HG03135 (cell line): ENCODE measurements at regions not wholly inside any gene's neighbourhood (a gene's known extent, or its start where the extent isn't known, plus 50 kb on each side); places are given as distances from the start of the nearest gene placed in this dataset.

ENCODE experiments used
- ATAC-seq: cut with Tn5 transposase; IDR thresholded peaks from one replicate; pipeline ENCODE4 v1.9.1; 2021; ENCODE audit warnings: mild to moderate bottlenecking, moderate library complexity; ENCODE audit not compliant: unreplicated experiment

- ATAC-seq = no peak
These were observed 294.6 kb downstream of the PCNX1 start for GRCh38 chr14:71201840-71202239.

DNA sequence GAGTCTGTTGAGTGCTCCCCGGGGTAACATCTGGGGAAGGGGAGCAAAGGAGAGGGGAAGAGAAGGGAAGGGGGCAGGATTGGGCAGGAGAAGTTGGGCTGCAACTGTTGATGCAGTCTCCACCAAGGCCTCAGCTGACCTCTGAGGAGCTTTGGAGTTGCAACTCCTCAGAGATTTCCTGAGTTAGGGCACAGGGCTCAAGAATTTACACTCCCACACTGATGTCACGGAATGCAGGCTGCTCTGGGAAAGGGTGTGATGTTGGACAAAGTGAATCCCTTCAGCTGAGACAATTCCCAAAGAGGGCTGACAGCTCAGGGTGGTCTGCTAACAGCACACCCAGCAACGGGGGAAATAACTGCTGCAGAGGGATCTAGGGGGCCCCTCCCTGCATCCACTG is 295.6 kb downstream of the PCNX1 start:
- ATAC-seq = no peak

GRCh38 chr14:71203306-71203705 is 296.0 kb downstream of the PCNX1 start:
- no peak for ATAC-seq

DNA sequence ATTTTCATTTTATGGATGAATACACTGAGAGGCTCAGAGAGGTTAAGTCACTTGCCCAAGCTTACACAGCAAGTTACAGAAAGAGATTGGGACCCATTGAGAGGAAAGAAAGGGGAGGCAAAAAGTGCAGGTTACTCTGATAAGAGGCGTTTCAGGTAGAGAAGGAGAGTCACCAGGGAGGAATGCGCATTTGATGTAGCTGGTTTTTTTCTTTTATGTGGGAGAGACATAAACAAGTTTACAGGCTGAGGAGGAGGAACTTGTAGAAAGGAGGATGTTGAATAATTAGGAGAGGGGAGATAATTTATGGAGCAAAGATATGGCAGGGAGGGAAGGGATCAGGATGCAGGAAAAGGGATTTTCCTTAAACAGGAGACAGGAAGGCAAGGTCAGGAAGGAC is 297.0 kb downstream of the PCNX1 start:
- ATAC-seq = no peak

DNA sequence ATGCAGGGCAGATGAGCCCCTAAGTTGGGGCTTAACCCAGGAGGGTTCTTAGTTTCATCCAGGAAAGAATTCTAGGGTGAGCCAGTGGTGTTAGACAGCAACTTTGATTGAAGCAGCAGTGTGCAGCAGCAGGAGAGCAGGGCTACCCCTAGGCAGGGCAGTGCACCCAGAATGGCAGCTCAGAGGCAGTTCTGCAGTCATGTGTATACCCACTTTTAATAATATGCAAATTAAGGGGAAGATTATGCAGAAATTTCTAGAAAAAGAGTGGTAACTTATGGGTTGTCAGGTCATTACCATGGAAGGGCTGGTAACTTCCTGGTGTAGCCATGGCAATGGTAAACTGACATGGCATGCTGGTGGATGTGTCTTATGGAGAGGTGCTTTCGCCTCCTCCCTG is 297.5 kb downstream of the PCNX1 start:
- no peak for ATAC-seq

DNA sequence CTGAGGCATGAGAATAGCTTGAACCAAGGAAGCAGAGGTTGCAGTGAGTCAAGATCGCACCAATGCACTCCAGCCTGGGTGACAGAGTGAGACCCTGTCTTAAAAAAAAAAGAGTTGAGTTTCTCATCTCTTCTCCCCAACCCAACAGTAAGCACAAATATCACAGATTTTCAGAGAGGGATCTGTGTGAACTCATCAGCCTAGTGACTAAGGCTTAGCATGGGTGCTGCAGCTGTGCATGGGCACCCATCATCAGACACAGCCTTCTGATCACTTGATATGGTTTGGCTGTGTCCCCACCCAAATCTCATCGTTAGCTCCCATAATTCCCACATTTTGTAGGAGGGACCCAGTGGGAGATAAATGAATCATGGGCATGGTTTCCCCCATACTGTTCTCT is 298.9 kb downstream of the PCNX1 start:
- ATAC-seq = no peak

DNA sequence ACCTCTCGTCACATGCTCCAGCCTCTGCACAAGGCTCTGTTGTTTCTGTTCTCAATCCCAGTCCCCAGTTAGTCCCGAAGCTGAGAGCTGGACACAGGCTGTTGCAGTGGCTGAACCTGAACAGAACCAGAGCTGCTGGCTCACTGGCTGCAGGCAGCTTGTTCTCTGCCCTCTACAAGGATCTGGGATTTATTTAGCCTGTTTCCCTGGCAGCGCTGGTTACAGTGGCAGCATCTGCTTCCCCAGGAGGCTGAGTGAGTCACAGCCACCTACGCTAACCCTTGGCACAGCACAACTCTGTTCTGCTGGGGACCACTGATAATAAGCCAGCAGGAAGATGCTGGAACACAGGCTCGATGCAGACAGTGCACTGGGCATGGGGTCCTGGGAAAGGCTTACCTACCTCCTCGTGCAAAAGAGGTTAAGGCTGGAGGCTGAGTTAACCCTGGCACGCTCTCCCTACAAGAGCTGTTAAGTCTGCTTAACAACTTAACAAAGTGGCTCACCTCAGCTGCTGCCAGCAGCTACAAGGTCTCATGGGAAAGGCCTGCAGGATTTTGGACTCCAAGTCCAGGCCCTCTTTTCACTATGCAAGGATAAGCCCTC is 299.6 kb downstream of the PCNX1 start:
- no peak for ATAC-seq

DNA sequence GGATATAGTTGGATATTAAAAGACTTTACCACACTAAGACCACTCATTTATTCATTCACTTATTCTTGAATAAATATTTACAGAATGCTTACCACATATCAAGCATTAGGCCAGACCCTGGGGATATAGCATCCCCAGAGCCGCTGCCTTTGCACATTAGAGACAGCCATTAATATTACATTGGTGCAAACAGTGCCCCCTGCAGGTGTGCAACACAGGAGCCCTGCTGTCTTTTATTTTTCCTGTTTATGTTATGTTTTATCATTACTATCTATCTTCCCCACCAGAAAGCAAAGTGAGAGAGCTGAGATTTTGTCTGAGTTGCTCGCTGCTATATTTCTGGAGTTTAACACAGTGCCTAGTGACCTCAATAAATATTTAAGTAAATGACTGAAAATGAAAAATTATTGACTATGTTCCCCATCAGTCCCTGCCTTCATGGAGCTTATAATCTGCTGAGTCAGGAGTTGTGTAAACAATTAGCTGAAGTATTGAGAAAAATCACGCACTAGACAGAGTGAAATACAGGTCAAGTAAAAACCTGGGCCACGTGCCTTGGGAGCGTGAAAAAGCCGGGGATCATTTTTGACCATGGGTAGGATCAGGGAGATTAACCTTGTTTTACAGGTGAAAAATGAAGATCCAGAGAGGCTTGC is 301.6 kb downstream of the PCNX1 start:
- ATAC-seq = no peak

- ATAC-seq = no peak
These were observed 302.6 kb downstream of the PCNX1 start for GRCh38 chr14:71209888-71210287.

GRCh38 chr14:71212093-71212492 is 304.8 kb downstream of the PCNX1 start:
- ATAC-seq = no peak

DNA sequence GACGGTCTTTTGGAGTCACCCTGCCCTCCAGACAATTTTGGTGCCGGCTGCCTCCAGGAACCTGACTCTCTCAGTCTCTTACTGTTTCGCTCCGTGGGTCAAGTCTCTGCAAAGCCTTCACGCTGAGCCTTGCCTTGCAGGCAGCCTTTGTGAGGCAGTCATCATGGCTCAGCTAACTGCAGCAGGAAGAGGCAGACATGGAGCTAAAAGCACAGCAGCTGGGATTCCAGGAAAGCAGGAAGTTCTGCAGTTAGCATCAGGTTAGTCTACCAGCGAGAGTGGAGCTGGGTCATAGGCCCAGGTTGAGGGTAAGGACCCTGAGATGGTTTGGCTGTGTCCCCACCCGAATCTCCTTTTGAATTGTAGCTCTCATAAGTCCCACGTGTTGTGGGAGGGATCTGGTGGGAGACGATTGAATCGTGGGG is 305.4 kb downstream of the PCNX1 start:
- ATAC-seq = no peak

DNA sequence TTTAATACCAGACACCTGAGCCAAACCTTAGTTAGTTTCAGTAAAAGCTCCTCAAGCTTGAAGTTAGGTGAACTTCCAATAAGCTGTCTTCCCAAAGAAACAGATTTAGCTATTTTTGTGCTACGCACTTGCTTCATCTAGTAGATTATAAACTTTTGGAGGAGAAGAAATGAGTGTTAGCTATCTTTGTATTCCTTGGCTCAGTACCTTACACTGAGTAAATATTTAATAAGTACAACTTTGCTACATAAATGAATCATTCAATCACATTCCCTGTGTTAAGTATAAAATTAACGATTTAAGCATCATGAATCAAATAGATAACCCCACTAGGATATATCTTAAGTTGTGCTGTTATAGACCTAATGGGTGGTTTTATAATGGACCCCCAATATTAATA is 307.0 kb downstream of the PCNX1 start:
- no peak for ATAC-seq

DNA sequence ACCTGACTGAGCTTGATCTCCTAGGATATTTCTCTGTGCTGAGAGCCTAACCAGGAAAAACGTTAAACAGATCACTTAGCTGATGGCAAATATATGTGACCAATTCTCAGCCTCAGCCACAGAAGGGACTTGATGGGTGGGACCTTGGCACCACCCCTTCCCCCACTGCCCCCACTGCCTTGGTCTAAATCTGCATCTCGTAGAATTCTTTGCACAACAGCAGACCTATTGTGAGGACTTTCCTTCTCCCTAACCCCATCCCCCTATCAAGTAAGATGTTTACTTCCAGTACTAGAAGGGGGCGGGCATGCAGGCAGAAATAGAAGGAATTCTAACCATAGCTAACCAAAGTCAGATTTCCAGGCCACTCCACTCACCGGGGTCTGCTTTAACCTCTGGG is 313.2 kb downstream of the PCNX1 start:
- ATAC-seq = no peak

GRCh38 chr14:71221119-71221518 is 313.9 kb downstream of the PCNX1 start:
- ATAC-seq = no peak

- no peak for ATAC-seq
These were observed 317.9 kb downstream of the PCNX1 start for GRCh38 chr14:71225113-71225512.

GRCh38 chr14:71228711-71229110 is 321.5 kb downstream of the PCNX1 start:
- no peak for ATAC-seq

GRCh38 chr14:71229875-71230274 is 322.6 kb downstream of the PCNX1 start:
- ATAC-seq = no peak

- ATAC-seq = no peak
These were observed 323.6 kb downstream of the PCNX1 start for GRCh38 chr14:71230897-71231296.

DNA sequence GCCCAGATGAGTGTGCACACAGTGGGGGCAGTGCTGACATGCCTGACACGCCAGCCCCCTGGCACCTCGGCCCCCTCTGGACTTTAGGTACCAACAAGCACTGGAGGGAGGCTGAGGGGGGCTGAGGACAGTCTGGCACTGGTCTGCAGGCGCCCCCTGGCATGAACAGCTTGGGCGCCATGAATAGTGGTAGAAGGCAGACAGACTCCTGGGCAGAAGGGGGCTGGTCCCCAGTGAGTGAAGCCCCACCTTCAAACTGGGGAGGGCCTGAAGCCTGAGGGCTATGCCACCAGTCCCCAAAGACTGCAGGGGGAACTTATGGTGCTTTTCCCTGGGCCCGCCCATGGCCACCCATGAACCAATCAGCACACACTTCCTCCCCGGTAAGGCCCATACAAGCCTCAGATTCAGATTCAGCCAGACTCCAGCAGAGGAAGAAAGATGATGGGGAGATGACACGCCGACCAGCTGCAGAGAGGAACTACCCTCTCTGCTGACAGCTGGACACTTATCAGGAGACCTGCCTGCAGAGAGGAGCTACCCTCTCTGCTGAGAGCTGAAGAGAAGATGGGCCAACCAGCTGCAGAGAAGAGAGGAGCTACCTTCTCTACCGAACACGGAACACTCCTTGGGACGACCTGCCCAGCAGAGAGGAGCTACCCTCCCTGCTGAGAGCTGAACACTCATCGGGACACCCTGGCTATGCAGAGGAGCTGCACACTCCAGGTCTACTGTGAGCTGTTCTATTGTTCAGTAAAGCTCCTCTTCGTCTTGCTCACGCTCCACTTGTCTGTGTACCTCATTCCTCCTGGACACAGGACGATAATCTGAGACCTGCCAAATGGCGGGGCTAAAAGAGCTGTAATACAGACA is 324.5 kb downstream of the PCNX1 start:
- no peak for ATAC-seq

DNA sequence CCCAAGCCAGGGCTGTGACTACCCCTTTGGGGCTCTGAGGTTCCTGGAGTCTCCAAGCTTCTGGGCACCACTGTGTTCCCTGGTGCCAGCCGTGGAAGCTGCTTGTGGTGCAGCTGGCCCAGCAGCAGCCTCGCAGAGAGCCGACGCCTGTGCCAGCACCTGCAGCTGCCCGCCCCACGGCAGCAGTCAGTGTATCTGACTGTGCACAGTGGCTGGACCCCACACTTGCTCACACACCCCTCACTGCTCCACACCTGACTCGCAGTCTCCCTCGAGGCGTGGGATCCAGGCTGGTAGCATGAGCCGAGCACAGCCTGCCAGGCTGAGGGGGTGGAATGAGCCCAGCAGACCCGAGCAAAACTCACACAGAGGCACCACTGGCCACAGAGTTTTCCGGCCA is 325.2 kb downstream of the PCNX1 start:
- no peak for ATAC-seq

- ATAC-seq = no peak
These were observed 328.6 kb downstream of the PCNX1 start for GRCh38 chr14:71235875-71236274.

- ATAC-seq = no peak
These were observed 329.2 kb downstream of the PCNX1 start for GRCh38 chr14:71236487-71236886.
